ENCODE measurements at regions not wholly inside any gene's neighbourhood (a gene's known extent, or its start where the extent isn't known, plus 50 kb on each side); places are given as distances from the start of the nearest gene placed in this dataset.

GRCh38 chr16:54437921-54438320 lies 151.3 kb upstream of the IRX3 start:
- no peak for DNase-seq
- Histone ChIP-seq H3K4me1 (no peaks in the 10 kb centered on the region), H3K9me3 (no peaks in the 10 kb centered on the region), H3K27me3 (peaks cover 0 to 9% of the 10 kb centered on the region in 2 donors), H3K36me3 (no peaks in the 10 kb centered on the region), H3K4me3 (no peak overlapping the region), H3K27ac (no peak overlapping the region)
- intact Hi-C loops (cut with DNase I): no loop called here
- ATAC-seq: no peak
- TF ChIP-seq CTCF (IDR thresholded peaks at IDR 0.05): no peak

- TF ChIP-seq CTCF (IDR thresholded peaks at IDR 0.05): no peak
- H3K27ac ChIP-seq: no peak overlapping the region
- intact Hi-C loops (cut with DNase I): no loop called here
- no peak overlapping the region for H3K4me3 ChIP-seq
- no peak for DNase-seq
- H3K9me3 ChIP-seq: no peaks in the 10 kb centered on the region
- ATAC-seq: no peak
- H3K27me3 ChIP-seq: peaks cover 0 to 14% of the 10 kb centered on the region in 2 donors
- no peaks in the 10 kb centered on the region for H3K4me1 ChIP-seq
- H3K36me3 ChIP-seq: no peaks in the 10 kb centered on the region
Observed at GRCh38 chr16:54437401-54437800, 150.8 kb upstream of the IRX3 start.

- H3K4me3 ChIP-seq: no peak overlapping the region
- ATAC-seq: peak; percentile 43
Observed at GRCh38 chr16:54436346-54436745, 149.8 kb upstream of the IRX3 start.

GRCh38 chr16:54434859-54435258 lies 148.3 kb upstream of the IRX3 start:
- Histone ChIP-seq H3K4me1 (peaks cover 0 to 8% of the 10 kb centered on the region in 2 donors), H3K4me3 (no peak overlapping the region), H3K36me3 (no peaks in the 10 kb centered on the region), H3K27ac (no peak overlapping the region), H3K27me3 (peaks cover 5 to 40% of the 10 kb centered on the region in 2 donors), H3K9me3 (no peaks in the 10 kb centered on the region)
- intact Hi-C loops (cut with DNase I): no loop called here
- ATAC-seq: no peak
- DNase-seq: no peak
- TF ChIP-seq CTCF (IDR thresholded peaks at IDR 0.05): no peak

More at GRCh38 chr16:54436346-54436745, 149.8 kb upstream of the IRX3 start:
- Histone ChIP-seq H3K4me1 (no peaks in the 10 kb centered on the region), H3K27ac (no peak overlapping the region), H3K9me3 (no peaks in the 10 kb centered on the region), H3K27me3 (peaks cover 0 to 25% of the 10 kb centered on the region in 2 donors), H3K36me3 (no peaks in the 10 kb centered on the region)
- no peak for DNase-seq
- no peak for TF ChIP-seq CTCF (IDR thresholded peaks at IDR 0.05)
- intact Hi-C loops (cut with DNase I): no loop called here

GRCh38 chr16:54432897-54433229 lies 146.3 kb upstream of the IRX3 start:
- no peaks in the 10 kb centered on the region for H3K36me3 ChIP-seq
- TF ChIP-seq CTCF (IDR thresholded peaks at IDR 0.05): no peak
- no peak for DNase-seq
- intact Hi-C loops (cut with DNase I): no loop called here
- H3K4me1 ChIP-seq: peaks cover 0 to 8% of the 10 kb centered on the region in 2 donors
- peaks cover 0 to 2% of the 10 kb centered on the region in 2 donors for H3K9me3 ChIP-seq
- ATAC-seq: no peak
- no peak overlapping the region for H3K4me3 ChIP-seq
- peaks cover 5 to 49% of the 10 kb centered on the region in 2 donors for H3K27me3 ChIP-seq
- H3K27ac ChIP-seq: no peak overlapping the region

All from left lung (tissue), 4 donors.